Esophagus muscularis mucosa (tissue), 4 donors: ENCODE measurements at regions not wholly inside any gene's neighbourhood (a gene's known extent, or its start where the extent isn't known, plus 50 kb on each side); places are given as distances from the start of the nearest gene placed in this dataset.

Experiments used
- EP300 ChIP-seq: sonication (generic); formaldehyde crosslinking; IDR thresholded peaks from one replicate; pipeline ENCODE4 v1.6.1; 2017; ENCODE audit warnings: antibody characterized with exemption
- POLR2A ChIP-seq: fragments of 450-650 bp; IDR thresholded peaks from one replicate; pipeline ENCODE4 v1.6.1; 2017; ENCODE audit warnings: antibody characterized with exemption, moderate library complexity, mild to moderate bottlenecking, low read depth
- TF ChIP-seq, protein P1 (sequence below), 3 experiments: fragments of 200-600 bp in 2 of 3; fragments of 450-650 bp in 1 of 3; sonication (generic) in 2 of 3; IDR thresholded peaks; one replicate each; pipeline ENCODE4 v1.5.1; 2017 to 2019; ENCODE audit warnings: antibody characterized with exemption in 3 of 3, mild to moderate bottlenecking in 2 of 3, moderate library complexity in 1 of 3

DNA sequence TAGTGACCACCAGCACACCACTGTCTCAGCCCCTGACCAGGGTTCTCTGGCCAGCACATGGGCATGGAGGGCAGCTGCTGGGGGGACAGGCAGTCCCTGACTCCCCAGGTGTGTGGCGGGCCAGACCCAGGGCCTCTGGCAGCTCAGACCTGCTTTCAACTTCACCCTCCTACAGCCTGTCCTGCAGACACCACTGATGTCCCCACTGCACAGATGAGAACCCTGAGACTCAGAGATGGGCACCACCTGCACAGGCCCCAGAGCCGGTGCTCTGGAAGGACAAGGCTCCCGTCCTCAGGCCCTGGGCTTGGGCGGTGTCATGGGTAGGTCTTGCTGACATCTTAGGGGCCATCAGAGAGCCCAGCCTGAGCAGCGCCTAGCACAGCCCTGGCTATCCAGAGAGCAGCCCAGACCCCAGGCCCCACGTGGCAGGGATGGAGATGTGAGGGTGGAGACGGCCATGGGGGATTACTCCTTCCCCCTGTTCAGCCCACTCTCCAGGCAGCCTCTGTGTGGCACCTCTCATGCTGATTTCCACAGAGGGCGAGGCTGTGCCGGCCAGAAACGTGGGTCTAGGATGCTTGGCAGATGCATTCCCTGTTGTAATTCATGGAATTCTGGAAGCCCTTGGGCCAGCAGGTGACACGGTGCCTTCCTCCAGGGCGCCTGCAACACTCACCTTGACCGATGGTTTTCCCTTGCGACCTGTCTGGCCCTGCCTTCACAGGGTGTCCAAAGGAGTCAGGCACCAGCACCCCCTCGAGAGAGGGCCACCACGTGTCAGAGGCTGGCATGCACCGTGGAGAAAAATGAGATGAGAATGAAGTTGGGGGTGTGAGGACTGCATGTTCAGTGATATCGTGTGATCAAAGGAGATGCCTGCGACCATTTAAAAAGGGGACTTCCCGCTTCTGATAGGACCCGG is 61.2 kb upstream of the GLI2 start:
- TF ChIP-seq POLR2A = no peak
- TF ChIP-seq, protein P1, sequence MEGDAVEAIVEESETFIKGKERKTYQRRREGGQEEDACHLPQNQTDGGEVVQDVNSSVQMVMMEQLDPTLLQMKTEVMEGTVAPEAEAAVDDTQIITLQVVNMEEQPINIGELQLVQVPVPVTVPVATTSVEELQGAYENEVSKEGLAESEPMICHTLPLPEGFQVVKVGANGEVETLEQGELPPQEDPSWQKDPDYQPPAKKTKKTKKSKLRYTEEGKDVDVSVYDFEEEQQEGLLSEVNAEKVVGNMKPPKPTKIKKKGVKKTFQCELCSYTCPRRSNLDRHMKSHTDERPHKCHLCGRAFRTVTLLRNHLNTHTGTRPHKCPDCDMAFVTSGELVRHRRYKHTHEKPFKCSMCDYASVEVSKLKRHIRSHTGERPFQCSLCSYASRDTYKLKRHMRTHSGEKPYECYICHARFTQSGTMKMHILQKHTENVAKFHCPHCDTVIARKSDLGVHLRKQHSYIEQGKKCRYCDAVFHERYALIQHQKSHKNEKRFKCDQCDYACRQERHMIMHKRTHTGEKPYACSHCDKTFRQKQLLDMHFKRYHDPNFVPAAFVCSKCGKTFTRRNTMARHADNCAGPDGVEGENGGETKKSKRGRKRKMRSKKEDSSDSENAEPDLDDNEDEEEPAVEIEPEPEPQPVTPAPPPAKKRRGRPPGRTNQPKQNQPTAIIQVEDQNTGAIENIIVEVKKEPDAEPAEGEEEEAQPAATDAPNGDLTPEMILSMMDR (IDR thresholded peaks at IDR 0.05) = no peak
- no peak for TF ChIP-seq EP300
